HG03139 (cell line): ENCODE measurements at regions not wholly inside any gene's neighbourhood (a gene's known extent, or its start where the extent isn't known, plus 50 kb on each side); places are given as distances from the start of the nearest gene placed in this dataset.

Experiments
- ATAC-seq: cut with Tn5 transposase; IDR thresholded peaks from one replicate; pipeline ENCODE4 v1.9.1; 2021; ENCODE audit not compliant: unreplicated experiment

GRCh38 chr2:40886100-40886499 is 434.2 kb upstream of the SLC8A1 start:
- no peak for ATAC-seq

GRCh38 chr2:40886655-40887054 is 434.8 kb upstream of the SLC8A1 start:
- ATAC-seq, result no peak

DNA sequence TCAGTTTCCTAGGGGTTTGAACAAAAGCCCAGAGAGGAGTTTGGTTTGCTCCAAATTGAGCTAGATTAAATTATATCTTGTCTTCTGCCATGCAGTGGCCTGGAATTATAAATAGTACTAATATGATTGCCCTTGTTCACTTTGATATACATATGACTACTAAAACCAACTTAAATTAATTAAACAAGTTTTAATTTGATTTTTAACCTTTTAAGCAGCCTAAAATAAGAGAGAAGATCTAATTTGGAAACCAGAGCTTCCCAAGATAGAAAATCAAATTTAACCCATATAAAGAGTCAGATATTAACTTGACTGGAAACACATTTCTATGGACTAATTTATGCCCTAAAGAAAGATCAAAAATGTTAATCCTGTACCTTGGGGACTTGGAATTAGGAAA is 444.5 kb upstream of the SLC8A1 start:
- ATAC-seq, result no peak

DNA sequence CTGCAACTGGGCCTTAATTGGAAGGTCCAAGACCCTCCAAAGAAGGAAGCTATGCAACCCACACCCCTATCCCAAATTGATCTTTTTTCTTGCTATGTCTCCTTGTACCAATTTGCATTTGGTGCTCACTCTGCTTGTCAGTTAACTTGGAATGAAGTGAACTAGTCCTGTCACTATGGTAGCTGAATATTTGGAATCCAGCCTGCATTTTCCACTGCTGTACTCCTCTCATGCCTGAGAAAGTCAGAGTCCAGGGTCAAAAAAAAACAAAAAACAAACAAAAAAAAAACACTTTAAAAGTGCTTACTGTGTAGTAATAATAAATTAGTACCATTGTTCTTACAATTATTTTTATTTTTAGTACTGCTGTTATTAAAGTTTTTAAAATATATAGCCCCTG is 462.8 kb upstream of the SLC8A1 start:
- no peak for ATAC-seq

GRCh38 chr2:40915651-40916050 is 463.8 kb upstream of the SLC8A1 start:
- no peak for ATAC-seq

DNA sequence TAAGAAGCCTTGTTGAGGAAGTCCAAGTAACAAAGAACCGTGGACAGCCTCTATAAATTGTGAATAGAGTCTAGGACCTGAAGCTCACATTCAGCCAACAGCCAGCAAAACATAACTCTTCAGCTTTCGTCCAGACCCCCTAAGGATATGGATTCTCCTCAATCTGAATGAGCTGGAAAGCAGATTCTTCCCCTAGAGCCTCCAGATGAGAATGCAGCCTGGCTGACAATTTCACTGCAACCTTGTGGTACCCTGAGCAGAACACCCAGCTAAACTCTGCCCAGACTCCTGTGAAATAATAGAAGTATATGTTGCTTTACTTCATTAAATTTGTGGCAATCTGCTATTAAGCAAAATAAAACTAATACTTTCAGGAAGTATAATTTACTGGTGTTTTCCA is 483.5 kb upstream of the SLC8A1 start:
- ATAC-seq, result no peak

DNA sequence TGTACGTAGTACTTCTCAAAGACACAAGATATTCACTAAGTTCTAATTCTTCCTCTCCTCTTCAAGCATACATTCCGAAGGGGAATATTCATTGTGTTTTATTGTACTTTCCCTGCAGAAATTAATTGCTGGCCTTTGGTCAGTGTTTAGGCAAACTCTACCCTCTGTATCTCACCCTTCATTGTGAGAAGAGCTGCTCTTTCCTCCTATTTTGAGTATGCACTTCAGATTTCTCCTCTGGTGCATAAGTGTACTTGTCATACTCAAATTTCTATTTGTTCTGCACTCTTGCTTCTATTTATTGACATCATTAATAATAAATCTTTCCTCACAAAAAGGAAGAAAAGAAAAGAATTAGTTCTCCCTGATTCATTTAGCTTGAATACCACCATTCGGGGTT is 485.4 kb upstream of the SLC8A1 start:
- ATAC-seq, result no peak

GRCh38 chr2:40953341-40953740 is 501.5 kb upstream of the SLC8A1 start:
- no peak for ATAC-seq

GRCh38 chr2:40955042-40955441 is 503.2 kb upstream of the SLC8A1 start:
- ATAC-seq, result no peak

- no peak for ATAC-seq
Measured at GRCh38 chr2:40955635-40956034, 503.7 kb upstream of the SLC8A1 start.

DNA sequence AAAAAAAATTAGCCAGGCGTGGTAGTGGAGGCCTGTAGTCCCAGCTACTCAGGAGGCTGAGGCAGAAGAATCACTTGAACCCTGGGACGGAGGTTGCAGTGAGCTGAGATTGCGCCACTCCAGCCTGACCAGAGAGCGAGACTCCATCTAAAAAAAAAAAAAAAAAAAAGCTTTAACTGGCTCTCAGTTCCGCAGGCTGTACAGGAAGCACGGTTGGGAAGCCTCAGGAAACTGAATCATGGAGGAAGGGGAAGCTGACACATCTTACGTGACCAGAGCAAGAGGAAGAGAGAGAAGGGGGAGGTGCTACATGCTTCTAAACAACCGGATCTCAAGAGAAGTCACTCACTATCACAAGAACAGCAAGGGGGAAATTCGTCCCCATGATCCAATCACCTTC is 505.6 kb upstream of the SLC8A1 start:
- ATAC-seq, result no peak

DNA sequence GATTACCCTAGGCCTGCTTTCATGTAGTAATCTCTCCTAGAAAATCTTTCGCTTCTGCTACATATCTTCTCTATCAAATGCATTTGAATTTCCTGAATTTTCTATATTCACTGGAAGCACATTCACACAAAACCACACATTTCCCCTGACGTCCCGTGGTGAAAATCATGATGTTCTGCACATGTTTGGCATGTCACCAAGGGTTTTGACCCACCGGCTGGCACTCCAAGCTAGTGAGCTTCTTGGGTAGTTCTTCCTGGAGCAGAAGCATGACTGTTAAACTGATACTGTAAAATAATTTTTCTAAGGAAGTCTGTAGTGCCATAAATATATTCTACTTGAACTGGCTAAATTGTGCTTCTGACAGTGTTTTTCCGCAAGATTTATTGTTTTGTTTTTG is 510.1 kb upstream of the SLC8A1 start:
- ATAC-seq, result no peak

GRCh38 chr2:40964509-40965250 is 512.8 kb upstream of the SLC8A1 start:
- ATAC-seq, result no peak

DNA sequence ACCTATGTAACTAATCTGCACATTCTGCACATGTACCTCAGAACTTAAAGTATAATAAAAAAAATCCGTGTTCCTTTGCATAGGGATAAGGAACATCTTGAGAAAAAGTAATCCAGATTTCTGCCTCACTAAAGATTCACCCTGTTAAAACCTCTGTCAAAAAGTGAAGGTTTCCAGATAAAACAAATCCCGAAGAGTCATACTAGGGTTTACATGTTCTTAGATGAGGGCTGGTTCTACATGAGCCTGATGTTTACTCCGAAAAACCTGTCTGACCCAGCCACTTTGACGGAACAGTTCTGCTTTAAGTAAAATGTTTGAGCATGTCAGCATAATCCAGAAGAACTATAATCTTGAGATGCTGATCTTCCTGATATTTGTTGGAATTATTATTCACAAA is 515.6 kb upstream of the SLC8A1 start:
- ATAC-seq, result no peak

DNA sequence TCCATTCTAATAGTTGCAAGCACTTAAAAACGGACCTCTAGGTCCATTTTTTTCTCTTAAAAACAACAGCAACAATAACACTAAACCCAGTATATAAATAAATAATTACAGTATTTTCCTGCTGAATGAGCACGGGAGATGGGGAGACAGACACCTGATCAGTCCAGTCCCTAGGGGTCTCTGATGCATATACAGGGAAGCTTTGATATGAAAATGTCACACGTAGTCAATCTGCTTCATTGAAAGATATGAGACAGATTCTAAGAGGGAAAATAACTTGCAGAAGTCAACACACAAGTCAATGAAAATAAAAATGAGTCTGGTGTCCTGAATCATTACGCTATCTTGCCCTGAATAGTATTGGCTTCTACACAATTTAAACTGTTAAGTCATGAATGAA is 523.3 kb upstream of the SLC8A1 start:
- ATAC-seq, result no peak

GRCh38 chr2:40997362-40997761 is 545.5 kb upstream of the SLC8A1 start:
- no peak for ATAC-seq

DNA sequence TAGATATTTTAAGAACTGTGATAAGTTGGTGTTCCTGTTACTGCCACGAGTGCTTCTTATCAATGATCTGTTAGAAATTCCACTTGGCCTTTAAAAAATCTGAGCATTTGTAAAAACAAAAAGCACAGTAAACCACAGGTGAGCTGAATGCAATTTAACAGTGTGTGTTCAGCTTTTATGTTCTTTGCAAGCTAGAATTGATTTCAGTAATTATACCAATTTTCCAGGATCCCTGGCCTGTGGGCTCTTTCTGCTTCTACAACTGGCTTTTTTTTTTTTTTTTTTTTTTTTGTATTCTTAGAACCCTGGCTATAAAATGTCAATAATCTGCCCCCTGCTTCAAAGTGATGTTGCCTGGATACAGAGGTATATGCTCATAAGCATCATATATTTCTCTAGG is 548.5 kb upstream of the SLC8A1 start:
- ATAC-seq, result no peak

DNA sequence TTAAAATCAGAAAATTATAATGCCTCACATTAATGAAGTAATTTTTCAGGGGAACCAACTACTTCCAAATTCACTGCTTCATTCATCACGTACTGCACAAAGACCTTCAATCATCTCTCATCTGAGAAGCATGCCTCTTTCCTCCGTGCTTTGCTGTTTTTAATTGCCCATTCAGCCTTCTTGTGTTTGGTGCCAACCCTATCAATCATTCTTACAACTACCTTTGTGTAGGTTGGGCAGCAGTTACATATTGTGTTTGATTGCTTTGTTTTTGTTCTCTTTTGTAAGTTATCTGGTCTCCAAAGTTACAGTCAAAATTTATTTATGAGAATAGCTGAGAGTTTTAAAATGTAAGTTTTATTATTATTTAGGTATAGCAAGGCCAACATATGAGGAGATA is 549.0 kb upstream of the SLC8A1 start:
- ATAC-seq, result no peak

- ATAC-seq, result no peak
Measured at GRCh38 chr2:41004700-41005099, 552.8 kb upstream of the SLC8A1 start.

DNA sequence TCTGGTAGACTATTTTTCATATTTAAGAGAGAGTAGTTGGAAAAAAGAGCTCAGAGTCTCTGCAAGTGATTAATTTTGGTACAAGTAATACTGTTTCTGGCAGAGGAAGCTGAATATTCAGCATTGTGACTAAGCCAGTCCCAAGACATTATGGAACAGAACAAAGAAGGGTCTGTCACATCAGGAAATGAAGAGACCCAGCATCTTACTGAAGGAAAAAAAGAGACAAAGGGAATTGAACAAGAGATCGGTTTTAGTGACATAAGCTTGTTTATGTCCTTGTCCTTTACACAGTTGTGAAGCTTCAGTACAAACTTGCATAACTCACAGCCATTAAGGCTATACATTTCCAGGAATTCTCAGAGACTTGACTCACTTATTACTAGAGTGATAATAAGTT is 568.5 kb upstream of the SLC8A1 start:
- no peak for ATAC-seq

GRCh38 chr2:41024816-41025215 is 572.9 kb upstream of the SLC8A1 start:
- ATAC-seq, result no peak

DNA sequence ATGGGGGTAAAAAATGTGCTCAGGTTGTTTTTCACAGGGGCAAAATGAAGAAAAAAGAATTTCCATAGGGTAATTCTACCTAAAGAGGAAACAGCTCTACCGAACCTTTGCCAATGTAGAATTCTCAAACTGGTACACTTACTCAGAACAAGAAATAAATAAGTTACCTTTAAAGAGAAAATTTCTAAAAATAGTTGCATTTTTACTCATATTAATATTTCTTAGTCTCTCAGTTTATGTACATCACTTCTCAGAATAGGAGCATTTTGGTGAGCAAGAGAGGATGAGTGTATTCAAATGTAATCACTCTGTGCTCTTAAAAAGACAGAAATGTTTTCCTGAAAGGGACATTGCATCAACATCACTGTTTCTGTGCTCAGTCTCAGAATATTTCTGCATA is 574.7 kb upstream of the SLC8A1 start:
- ATAC-seq, result peak; percentile 68

- ATAC-seq, result no peak
Measured at GRCh38 chr2:41027095-41027494, 575.2 kb upstream of the SLC8A1 start.
